GM18951 (cell line): ENCODE measurements at regions not wholly inside any gene's neighbourhood (a gene's known extent, or its start where the extent isn't known, plus 50 kb on each side); places are given as distances from the start of the nearest gene placed in this dataset.

Experiments used
- POLR2A ChIP-seq: IDR thresholded peaks from 4 replicates; pipeline ENCODE4 v1.6.1; 2011; ENCODE audit warnings: mild to moderate bottlenecking; ENCODE audit not compliant: insufficient read length, insufficient read depth; ENCODE audit errors: extremely low read depth
- in situ Hi-C: fragments of 300-500 bp; cut with MboI; formaldehyde crosslinking; loops from one replicate; pipeline ENCODE4 v1.12.0; 2022; ENCODE audit warnings: low sequenced_read_pairs, mixed read lengths, inconsistent platforms; ENCODE audit not compliant: unreplicated experiment

DNA sequence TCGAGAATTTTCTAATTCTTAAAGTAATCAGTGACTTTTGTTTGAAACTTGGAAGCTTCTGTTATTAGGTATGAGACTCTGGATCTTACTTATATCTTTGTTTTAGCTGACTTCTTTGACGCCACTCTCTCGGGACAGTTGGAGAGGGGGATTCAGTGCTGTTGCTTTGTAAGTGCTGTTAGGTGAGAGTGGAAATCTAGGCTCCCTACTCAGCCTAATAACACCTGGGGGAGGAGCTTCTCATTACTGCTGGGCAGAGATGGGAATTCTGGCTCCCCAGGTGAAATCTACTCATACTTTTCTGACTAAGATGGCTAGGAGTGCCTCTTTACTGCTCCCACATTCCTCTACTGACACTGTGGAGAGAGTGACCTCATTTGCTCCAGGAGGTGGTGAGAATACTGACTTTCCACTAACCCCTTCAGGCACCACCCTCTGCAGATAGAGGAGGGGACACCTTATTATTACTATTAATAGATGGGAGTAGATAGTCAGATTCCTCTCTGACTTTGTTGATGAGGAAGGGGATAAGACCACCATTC is 324.9 kb upstream of the SPRY2 start:
- no peak for TF ChIP-seq POLR2A
- in situ Hi-C loops: no loop called here

DNA sequence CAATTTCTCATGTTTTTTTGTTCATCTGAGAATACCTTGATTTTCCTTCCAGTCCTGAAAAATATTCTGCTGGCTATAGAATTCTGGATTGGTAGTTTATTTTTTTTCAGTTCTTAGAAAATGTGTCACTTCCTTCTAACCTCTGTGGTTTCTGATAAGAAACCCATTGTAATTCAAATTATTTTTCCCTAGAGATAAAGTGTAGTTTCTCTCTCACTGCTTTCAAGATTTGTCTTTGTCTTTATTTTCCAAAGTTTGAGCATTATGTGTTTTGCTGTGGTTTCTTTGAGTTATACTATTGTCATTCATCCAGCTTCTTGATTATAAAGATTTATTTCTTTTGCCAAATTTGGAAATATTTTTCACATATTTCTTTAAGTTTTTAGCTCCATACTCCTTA is 324.0 kb upstream of the SPRY2 start:
- TF ChIP-seq POLR2A: no peak
- in situ Hi-C loops: no loop called here

DNA sequence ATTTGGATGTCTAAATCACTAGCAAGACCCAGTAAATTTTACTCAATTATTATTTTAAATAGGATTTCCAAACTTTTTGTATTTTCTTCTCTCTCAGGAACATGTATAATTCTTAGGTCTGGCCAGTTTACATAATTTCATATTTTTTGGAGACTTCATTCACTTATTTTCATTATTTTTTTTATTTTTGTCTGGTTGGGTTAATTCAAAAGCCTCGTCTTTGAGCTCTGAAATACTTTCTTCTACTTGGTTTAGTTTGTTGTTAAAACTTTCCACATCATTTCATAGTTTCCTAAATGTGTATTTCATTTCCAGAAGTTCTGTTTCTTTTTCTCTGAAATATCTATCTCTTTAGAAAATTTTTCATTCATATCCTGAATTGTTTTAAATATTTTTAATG is 322.9 kb upstream of the SPRY2 start:
- in situ Hi-C loops: no loop called here
- TF ChIP-seq POLR2A: no peak

DNA sequence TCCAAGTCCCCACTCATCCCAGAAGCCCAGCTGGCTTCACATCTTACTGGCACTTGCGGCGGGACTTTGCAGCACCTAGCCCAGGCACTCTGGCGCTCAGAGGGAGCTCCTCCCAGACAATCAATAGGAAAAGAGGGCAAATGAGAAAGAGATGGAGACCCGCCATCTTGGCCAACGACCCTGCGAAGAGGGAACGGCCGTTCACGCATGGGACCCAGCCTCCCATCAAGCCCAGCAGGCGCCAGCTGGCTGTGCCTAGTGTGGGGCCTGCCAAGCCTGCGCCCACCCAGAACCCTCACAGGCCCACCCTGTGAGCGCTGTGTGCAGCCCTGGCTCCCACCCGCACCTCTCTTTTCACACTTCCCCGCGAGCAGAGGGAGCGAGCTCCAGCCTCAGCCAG is 317.8 kb upstream of the SPRY2 start:
- in situ Hi-C loops: no loop called here
- TF ChIP-seq POLR2A: no peak

DNA sequence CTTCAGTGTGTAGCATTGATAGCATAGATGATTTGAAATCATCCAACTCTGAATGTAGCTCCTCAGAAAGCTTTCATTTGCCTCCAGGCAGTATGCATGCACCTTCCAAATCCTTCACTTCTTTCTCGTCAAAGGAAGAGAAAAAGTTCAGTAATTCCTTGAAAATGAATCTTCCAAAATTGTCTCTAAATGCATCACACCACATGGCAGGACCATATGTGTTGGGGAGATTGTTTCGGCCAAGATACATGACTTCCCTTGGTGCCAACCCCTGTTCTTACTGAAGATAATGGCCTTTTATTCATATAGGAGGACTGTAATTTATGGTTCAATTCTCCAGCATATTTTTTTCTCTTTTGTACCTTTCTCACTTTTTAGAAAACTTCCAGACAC is 315.6 kb upstream of the SPRY2 start:
- in situ Hi-C loops: no loop called here
- TF ChIP-seq POLR2A: no peak

DNA sequence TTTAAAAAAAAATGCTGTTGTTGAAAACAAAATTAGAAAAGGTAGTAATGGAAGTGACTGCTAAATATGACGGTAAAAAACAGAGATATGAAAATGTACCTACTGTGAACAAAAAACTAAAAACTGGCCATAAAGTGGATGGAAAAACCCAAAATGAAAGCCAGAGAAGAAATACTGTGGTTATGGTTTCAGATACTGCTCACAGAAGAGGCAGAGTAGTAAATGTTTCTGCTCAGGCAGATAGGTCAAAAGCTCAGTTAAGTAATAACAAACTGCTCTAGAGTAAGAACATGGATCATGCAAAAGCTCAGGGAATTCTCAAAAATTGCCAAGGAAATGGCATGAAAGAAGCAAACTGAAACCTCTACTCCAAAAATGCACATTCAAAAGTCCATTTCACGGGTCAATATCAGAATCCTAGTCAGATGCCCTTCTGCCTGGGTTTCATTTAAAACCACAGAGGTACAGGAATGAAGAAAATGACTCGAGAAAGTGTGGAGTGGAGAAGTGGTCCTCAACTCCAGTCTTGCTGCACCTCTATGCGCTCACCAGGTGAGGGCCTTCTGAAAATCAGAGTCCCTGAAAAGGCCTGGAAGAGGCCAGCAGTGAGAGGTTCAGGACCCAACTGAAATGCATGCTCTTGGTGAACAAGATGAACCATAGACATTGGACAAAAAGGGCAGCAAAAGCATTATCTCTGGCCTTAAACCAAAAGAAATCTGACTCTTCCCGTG is 315.0 kb upstream of the SPRY2 start:
- in situ Hi-C loops: no loop called here
- no peak for TF ChIP-seq POLR2A

DNA sequence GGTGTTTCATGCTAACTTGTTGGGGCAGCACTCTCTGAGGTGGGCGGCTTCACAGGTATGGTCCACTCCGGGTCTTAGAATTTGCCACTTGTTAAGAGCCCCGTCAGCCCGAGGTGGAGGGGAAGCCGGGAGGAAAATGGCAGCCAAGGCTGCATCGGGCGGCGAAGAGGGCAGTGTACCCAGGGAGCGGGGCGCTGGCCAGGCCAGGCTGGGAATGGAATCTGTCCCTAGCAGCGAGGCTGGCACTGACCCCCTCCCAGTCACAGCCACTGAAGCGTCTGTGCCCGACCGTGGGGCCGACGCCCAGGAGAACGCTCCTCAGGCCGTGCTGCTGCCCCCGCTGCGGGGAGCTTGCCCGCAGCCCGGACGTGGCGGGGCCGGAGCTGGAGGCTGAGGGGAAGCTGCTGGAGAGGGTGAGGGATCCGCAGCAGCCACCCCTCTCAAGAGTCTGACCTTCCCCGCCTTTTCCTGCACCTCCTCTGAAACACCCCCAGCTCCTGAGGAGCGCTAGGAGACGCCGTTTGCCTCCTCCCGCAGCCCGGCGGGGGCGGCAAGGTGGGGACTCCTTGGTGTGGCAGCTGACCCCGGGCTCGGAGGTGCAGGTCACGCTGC is 313.8 kb upstream of the SPRY2 start:
- in situ Hi-C loops: no loop called here
- no peak for TF ChIP-seq POLR2A

DNA sequence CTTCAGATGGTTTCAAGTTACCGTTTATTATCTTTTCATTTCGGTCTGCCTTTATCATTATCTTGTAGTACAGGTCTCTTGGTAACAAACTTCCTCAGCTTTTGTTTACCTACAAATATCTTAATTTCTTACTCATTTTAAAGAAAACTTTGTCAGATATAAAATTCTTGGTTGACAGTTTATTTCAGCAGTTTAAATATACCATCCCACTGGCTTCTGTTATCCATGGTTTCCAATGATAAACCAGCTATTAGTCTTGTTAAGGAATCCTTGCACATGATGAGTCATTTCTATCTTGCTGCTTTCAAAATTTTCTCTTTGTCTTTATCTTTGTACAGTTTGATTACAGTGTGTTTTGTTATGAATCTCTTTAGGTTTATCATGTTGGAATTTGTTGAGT is 308.3 kb upstream of the SPRY2 start:
- TF ChIP-seq POLR2A: no peak
- in situ Hi-C loops: no loop called here

DNA sequence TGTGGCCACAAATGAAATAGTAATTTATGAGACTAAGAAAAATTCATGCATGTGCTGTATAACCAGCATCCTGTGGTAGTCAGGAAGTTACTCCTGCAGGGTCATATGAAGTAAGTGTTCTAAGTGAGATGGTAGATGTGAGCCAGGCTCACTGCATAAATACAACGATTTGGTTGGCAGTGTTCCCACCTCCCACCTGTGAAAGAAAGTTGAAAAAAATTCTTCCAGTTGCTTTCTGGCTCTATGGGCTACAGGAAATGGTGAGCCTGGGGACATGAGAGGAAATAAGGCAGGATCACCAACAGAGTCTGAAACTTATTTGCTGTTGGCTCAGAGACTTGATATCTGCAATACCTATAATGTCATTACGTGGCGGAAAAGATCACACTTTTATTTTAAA is 301.7 kb upstream of the SPRY2 start:
- no peak for TF ChIP-seq POLR2A
- in situ Hi-C loops: no loop called here

DNA sequence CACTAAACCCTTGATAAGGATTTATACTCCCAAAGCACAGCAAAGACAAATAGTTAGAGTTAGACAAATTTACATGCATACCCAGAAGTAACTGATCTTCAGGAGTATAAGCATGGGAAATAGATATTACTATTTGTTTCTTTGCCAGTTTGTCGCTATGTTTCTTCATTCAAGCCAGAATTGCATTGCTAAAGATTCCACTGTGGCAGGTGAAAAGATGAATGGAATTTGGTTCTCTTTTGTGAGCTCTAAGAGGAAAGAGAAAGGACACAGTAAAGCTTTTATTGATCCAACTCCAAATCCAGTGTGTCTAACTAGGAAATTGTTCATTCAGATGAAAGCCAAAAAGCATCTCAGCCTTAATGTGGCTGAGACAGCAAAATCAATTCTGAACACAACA is 292.3 kb upstream of the SPRY2 start:
- in situ Hi-C loops: no loop called here
- TF ChIP-seq POLR2A: no peak

DNA sequence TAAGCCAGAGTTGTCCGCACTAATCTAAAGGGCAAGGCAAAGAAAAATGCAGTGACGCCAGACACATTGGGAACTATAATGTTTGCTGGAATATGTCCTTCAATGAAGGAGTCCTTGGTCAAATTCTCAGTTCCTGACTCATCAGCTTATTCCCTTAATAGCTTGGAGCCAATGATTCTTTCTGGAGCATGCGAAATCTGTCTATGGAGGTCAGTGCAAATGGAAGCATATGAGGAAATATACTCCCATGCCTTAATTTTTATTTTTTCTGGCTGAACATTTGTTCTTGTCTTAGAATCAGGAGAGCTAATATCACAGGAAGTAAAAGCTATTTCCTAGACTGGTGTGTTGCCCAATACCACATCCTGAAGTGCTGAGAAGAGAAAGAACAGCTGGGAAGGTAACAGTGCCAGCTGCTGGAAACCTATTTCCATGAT is 289.8 kb upstream of the SPRY2 start:
- no peak for TF ChIP-seq POLR2A
- in situ Hi-C loops: no loop called here

DNA sequence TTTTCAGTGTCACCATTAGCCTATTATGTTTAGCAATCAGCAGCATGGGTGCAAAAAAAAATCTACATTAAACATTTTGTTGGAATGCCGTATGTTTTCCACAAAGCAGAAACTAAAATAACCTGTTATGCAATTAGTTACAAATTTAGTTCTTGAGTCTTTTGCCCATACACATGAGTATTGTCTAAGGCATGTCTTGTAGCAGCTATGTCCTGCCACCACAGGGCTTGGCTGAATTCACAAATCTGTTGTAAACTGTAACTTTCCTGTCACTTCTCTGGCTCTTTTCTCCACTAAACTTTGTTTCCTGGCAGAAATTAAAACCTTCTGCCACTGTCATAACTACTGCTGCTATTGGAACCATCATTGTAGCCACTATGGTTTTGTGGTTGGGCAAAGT is 277.9 kb upstream of the SPRY2 start:
- in situ Hi-C loops: no loop called here

DNA sequence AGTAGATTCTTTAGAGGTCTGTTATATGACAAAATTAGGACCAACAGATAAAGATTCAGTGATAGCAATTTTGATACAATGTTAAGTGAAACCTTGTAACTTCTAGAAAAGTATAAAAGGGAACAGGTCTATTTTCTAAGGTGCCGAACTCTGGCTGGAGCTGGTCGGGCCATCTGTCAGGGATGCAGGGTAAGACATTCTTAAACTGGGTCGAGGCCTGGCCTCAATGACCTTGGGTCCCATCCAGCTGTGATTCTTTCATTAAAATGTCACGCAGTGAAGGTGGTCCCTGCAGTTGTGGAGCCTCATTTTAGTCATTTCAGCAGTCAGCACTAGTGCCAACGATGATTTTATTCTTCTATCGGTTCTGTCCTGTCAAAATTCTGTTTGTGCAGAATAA is 271.9 kb upstream of the SPRY2 start:
- in situ Hi-C loops: no loop called here
- no peak for TF ChIP-seq POLR2A

More for the DNA sequence above, 277.9 kb upstream of the SPRY2 start:
- TF ChIP-seq POLR2A: no peak

DNA sequence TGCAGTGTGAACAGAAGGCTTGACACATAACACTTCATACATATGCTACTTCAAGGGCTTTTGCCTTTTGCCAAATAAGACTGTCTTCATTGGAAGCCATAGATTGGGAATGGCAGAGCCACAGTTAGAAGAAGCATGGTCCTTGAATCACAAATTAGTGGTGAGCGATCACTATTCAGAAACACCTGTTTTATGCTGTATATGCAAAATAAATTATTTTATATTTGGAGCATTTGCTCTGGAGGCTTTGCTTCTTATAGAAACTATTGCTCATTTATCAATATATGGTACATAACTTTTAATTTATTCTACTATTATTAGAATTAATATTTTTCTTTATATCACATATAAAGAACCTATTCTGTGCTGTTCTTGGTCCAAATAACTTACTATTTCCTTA is 270.4 kb upstream of the SPRY2 start:
- no peak for TF ChIP-seq POLR2A
- in situ Hi-C loops: no loop called here
